NCI-H1436 treated with DMSO at 0.1 percent for 48 hours (cell line): ENCODE measurements at regions not wholly inside any gene's neighbourhood (a gene's known extent, or its start where the extent isn't known, plus 50 kb on each side); places are given as distances from the start of the nearest gene placed in this dataset.

Experiments
- DNase-seq: peaks from one replicate; lab custom pipeline; 2025; lab: John Stamatoyannopoulos, UW

DNA sequence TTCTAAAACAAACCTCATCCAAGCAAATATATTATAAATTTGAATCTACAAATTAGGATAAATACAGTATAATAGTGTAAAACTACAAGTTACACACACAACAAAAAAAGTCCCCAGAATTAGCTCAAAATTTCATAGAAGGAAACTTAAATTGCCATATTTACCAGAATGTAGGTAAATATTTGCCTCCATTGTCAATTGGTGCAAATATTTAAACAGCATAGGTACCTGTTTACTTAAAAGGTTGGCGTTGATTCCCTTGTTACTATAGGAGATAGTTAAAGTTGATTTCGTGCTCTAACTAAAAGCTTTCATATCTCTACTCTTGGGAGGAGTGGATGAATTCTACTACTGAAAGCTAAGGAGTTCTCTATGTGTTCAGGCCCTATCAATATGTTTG, 111.6 kb upstream of the TENT5A start:
- DNase-seq = no peak

DNA sequence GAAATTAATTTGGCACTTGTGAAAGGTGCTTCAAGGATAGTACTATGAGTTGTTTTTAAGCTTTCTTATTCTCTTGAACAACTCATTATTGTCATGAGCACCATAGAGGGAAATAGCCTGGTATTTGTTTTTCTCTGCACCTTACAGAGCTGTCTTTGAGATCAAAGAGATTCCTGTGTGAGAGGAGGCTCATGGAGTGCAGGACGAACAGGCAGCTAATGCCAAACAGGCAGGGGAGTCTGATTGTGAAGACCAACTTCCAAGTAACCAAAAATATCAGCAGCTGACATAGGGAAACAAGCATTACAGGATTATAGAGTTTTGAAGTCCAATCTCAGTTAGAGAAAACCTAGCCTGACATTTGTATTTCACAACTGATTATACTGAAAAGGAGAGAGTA, 110.6 kb upstream of the TENT5A start:
- no peak for DNase-seq

DNA sequence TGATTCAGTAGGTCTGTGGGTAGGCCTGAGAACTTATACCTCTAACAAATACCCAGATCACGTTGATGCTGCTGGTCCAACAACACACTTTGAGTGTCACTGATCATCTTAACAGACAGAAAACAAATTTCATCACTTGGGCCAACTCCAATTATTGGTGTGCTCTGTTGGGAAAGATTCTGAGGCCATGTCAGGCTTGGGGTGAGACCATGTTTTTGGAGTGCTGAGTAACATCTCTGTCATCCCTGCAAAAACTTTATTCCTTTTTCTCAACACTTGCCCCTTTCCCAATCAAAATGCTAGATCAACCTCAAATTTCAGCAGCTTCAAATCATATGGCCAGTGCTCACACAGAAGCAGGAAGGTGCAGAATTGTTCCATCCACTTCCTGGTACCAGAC, 108.8 kb upstream of the TENT5A start:
- DNase-seq = no peak

DNA sequence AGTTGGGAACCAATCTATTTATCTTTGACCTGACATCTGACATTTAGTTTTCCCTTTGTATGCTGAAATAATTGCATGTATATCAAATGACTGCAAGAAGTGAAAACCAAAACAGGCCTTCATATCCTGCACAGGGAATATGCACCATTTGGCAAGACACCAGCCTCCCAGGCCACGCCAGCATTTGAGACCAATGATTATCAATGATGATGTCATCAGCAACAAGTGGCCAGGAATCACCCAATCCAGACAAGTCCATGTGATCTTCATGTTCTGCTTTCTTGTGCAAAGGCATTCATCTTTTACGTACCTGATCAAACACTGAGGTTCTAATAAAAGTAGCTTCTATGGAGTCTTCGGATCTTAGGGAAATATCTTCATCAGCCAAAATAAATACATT, 107.4 kb upstream of the TENT5A start:
- no peak for DNase-seq

DNA sequence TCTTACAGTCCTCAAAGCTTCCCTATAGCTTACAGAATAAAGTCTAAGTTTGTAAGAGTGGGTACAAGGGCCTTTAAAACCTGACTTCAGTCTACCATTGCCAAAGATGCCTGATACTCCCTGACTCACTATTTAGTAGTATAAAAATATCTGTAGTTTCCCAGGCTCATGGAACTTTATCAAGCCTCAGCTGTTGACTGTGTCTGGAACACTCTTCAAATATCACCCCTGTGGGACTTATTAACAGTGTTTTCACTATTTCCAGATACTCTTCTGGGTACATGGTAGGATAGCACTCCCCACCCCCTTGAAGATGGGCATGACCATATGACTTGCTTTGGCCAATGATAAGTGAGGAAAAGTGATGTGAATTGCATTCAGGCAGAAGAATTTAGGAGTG, 105.3 kb upstream of the TENT5A start:
- no peak for DNase-seq

DNA sequence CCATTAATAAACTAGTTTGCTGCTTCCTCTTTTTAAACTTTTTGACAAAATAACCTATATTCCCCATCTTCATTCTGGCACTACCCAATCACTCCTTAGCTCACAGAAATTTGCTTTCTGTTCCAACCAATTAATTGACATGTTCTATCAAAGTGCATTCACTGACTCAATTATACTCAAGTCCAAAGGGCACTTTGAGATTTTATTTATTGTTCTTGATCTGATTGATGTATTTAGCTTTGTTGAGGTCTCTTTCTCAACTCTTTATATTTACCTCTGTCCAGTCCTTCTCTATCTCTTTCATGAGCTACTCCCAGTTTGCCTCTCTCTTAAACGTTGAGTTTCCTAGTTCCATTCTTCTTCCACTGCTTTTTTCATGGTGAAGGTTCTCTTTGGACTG, 104.4 kb upstream of the TENT5A start:
- no peak for DNase-seq

DNA sequence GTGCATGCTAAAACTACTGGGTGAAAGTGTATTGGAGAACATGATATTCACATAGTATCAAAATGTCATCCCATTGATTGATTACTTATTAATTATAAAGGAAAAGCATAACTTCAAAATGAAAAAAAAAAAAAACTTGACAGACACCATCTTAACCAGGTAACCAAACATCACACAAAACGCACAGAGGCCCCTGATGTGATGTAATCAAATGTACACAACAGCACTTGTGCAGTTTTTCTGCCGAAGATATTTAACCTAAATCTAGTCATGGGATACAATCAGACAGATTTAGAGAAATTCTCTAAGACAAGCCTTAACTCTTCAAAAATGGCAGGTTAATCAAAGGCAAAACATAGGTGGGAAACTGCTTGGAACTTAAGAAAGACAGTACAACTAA, 102.0 kb upstream of the TENT5A start:
- no peak for DNase-seq

DNA sequence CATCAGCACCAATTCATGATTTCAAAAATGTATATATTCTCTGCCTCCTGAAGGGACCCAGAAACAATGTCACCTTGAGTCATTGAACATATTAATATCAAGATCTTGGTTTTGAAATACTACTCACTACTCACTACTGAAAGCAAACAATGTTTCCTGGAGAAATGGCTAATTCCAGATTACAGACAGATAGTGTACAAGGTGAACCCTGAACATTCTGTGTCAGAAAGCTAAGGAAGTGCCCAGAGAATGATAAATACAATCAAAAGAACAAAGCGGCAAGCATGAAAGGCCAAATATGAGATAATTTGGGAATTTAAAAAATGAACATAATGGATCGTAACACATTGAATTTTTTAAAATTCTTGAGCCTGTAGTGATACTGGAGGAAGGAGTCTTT, 101.5 kb upstream of the TENT5A start:
- DNase-seq = no peak

DNA sequence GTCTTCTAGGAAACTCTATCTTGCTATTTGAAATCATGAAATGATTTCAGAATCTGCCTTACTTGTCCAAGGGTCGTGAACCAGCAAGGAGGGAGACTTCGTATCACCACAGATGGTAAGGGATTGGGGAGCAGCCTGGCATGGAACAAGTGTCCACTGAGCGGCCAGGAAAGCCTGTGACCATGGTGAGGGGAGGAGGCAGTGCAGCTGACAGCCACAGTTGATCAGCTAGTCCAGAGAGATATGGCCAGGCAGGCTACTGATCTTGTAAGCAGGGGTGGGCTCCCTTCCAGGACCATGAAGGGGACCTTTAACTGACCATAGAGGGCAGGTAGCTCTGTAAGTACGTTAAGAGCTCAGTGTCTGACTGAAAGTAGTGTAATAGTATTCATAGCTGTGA, 96.8 kb upstream of the TENT5A start:
- DNase-seq = no peak

DNA sequence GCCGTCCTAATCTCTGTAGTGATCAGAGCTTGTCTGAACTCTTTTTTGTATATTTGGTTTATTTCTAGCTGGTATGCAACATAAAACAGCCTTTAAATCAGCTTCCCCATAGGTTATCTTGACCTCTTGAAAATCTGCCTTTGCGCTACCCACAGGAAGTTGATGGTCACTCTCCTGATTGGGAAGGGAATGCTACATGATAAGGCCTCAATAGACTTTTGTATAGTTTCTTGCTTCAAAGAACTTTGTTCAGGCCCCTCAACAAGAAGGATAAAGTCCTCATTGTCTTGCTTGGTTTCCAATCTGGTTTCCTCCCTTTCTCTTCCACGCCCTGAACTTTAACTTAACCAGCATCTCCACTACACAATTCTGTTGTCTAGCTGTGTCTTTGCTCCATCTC, 95.4 kb upstream of the TENT5A start:
- DNase-seq = no peak

DNA sequence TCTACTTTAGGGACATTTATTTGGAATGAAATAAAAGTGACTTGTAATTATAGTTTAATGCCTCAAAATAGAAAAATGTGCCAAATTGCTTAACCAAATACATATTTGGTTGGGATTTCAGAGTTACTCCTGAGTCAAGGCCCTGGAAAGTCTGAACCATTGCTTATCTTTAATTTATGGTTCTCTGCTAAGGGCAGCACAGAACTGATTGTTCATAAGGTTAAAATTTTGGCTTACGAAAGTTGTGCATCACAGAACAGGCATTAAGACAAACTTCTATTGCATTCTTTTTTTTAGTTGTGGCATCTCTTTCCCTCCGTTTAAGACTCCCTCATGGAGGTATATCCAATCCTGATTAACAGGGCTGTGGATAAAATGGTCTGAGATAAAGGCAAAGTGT, 92.2 kb upstream of the TENT5A start:
- DNase-seq = no peak

DNA sequence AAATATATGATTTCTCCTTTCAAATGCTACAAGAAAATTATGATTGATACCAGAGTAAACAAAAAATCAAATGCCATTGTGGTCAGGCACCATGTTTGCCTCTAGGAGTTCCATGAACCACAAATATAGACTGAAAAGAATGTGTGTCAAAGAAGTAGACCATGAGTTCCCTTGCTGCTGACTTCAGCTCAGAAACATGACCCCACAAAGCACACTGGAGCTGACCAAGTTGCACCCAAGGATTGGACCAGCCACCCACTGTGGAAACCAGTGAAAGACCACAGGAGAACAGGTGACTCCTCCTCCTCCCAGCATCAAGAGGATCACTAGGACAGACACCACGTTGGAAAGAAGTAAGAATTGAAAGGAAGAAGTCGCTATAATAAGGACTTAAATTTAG, 90.8 kb upstream of the TENT5A start:
- no peak for DNase-seq

DNA sequence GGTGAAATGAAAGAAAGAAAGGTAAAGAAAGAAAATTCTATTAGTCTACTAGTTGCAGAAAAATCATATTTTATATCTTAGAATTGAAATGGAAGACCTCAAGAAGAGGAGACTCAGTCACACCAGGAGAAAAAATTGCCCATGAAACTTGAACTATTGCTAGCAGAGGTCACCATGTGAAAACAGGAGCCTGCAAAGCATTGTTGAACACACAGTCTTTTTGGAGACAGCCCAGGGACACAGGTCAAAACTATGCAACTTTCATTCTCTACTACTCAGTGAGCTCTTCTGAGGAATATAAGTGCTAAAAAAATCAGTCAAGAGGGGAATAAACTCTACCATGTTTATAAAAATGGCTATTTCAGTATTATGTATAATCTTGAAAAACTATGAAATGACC, 89.8 kb upstream of the TENT5A start:
- DNase-seq = no peak

DNA sequence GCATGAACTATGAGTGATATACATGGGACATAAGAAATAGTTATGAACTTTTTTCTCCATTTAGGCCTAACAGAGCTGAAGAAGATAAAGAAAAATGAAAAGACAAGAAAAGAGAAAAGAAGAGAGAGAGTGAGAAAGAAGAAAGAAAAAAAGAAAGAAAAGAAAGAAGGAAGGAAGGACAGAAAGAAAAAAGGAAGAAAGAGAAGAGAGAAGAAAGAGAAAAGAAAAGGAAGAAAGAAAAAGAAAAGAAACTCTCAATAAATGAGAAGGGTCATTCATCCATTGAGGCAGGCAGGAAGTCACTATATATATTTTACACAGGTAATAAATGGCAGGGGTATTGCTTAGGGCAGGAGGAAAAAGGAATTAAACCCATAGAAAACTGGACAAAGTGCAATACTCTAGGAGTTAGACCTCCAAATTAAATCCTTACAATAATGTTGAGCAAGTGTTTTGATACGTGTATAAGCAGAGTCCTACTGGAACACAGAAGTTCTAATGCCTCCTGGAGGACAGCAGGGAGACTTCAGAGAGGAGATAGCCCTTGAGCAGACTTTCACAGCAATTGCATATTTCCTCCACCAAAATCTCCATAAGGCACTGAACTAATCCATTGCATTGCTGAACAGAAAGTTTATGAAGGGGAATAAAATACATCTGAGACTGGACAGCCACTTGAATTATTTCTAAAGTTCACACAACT, 86.4 kb upstream of the TENT5A start:
- no peak for DNase-seq

DNA sequence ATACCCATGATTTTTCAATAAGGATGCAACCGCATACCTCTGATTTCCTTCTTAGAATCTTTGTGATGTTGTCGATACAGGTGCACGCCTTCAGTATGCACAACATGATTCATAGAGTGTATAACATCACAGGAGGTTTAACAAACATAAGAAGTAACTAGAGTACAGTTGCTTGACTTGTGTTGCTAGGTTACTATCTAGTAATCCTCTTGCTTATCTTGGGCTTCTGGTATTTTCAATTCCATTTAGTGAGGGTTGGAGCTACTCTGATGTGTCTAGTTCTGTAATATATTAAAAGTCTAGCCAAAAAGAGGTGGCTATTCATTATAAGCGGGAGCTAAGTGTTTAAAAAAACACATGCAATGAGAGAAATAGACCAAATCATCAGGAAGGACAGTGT, 85.5 kb upstream of the TENT5A start:
- no peak for DNase-seq

DNA sequence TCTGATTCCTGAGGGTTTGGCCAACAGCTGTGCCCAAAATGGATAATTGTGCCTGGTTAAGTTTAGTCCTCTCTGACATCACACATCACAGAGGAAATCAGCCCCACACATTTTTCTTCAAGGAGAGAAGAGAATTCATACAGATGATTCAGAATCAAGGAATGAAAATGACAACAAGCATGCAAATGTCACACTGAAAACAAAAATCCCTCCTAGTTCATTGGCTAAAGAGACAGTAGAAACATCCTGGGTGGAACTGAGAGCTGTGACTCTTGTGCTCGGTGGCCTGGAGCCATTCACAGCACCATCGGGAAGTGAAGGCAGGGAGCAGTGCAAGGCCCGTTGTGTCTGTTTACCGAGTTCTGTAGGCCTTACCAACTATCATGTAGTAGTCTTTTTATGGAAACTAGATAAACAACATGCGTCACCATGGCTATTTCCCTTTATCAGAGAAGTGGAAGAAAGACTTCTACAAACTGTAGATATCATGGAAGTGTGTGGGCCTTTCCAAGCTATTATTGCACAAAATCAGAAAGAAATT, 81.7 kb upstream of the TENT5A start:
- no peak for DNase-seq

DNA sequence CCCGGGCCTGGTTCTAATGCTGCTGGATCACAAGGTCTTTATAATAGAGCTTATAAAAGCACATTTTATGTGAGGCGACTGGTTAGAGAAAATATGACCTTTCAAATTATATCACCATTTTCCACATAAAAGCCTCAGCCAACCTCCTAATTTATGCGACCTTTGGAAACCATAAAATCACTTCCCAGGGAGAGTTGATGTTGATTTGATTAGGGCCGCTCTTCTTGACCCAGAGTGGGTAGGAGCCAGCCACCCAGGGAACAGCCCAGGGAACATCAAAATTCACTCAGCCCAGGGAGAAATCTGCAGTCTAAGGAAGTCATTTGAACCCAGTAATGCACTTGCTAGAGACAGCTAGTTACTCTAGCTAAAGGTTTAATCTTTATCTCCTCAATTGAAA, 79.8 kb upstream of the TENT5A start:
- no peak for DNase-seq

DNA sequence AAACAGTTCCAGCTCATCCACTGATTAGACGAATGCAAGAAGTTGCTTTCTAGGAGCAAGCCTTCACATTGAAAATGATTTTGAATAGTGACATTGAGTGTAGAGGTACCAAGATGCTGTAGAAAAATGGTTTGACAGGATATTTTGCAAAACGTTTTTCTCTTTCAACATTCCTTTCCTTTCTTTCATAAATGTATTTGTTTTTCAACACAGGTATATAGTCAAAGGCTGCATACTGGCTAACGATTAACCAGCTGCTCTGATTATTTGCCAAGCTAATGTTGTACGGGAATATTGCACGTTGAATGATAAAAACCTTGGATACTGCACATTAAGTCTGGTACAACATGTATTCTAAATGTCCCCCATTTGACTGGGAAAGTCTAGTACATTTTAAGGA, 78.8 kb upstream of the TENT5A start:
- DNase-seq = no peak

DNA sequence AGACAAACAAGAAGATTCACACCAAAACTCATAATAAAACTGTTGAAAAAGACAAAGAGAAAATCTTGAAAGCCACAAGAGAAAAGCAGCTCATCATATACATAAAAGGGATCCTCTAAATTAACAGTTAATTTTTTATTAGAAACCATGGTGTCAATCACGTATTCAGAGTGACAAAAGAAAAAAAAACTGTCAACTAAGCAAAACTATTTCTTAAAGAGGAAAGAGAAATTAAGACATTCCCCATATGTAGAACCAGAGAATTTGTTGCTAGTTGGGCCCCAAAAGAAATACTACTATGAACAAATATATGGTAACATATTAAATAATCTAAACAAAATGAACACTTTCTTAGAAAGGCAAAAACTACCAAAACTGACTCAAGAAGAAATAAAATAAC, 74.3 kb upstream of the TENT5A start:
- DNase-seq = no peak

DNA sequence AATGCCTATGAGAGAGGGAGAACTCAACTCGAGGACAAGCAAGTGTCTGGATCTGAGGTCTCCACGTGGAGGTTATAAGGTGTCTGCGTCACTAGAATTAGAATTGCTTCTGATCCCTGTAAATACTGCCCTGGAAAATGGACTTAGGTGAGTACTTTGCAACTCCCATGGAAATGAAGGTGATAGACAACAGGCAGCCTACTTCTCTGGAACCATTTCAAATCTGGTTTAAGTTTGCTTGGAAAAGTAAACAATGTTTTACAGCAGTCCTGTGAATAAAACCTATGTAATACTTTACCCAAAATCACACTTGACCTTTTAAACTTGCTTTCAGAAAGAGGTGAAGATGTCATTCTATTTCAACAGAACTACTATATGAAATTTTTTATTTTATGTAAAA, 70.1 kb upstream of the TENT5A start:
- no peak for DNase-seq

DNA sequence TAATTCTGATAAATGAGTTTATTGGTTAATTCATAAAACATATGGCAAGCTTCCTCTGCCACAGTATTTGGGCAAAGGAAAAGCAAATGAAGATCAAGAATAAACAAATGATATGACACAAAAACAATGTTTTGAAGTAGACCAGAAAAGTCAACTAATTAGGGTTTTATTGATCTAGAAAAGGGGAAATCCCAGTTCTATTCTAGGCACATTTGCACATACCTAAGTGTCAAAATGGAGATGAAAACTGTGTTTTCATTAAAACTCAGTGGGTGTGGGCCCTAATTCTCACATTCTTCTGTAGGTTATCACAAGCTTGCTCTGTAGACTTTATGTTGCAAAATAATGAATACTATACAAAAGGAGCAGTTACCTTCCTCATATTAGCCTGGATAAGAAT, 69.0 kb upstream of the TENT5A start:
- no peak for DNase-seq

DNA sequence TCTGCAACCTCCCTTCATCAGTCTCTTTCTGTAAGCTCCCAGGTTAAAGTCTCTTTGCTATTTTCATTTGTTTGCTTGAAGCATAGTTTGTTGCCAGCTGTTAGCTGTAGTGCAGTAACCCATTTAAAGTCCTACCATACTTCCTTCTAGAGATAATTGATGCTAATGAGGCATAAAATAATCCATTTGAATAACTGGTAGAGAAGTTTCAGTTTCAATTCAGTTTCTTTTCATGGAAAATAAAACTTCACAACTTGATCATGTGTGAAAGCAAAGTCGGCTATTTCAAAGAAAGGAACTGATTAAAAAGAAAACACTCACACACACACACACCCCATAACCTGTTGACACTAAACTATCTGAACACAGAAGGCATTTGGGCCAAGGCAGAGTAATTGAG, 68.5 kb upstream of the TENT5A start:
- no peak for DNase-seq

DNA sequence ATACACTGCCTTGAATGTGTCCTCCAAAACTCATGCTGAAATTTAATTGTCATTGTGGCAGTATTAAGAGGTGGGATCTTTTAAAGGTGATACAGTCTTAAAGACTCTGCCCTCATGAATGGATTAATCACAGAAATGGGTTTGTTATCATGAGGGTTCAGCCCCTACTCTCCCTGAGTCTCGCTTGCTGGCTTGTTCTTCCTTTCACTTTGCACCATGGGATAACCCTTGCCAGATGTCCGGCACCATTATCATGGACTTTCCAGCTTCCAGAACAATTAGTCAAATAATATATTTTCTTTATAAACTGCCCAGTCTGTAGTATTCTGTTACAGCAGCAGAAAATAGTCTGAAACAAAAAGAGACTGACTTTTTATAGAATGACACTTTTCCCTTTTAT, 67.9 kb upstream of the TENT5A start:
- DNase-seq = no peak

DNA sequence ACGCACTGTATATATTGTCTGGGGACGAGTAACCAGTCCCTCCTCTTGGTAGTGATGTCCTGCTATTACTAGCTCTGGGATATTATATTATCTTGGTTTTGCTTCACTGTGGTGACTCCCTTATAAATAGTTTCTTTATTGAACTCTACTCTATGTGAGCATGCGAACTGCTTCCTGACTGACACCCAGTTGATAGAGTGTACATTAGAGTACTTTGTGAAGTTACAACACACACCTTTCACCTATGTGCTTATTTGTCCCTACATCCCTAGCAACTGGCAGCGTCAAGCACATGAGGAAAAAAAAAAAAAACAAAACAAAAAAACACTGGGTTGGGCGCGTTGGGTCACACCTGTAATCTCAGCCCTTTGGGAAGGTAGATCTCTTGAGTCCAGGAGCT, 67.3 kb upstream of the TENT5A start:
- no peak for DNase-seq
